ENCODE measurements at regions not wholly inside any gene's neighbourhood (a gene's known extent, or its start where the extent isn't known, plus 50 kb on each side); places are given as distances from the start of the nearest gene placed in this dataset.

- DNase-seq (ENCODE audit: low read depth in 4 of 4, low spot score in 3 of 4): no peak
These were observed 80.0 kb upstream of the FRMD1 start for GRCh38 chr6:168158980-168159349.

- DNase-seq (ENCODE audit: low read depth in 4 of 4, low spot score in 3 of 4): no peak
These were observed 79.4 kb upstream of the FRMD1 start for GRCh38 chr6:168158213-168158979.

GRCh38 chr6:168157272-168158212, 78.5 kb upstream of the FRMD1 start:
- peak in 3 of 4 donors; percentile 31 to 67 (median 47) for DNase-seq (ENCODE audit: low read depth in 4 of 4, low spot score in 3 of 4)

- no peak for DNase-seq (ENCODE audit: low read depth in 4 of 4, low spot score in 3 of 4)
These were observed 77.8 kb upstream of the FRMD1 start for GRCh38 chr6:168156742-168157265.

GRCh38 chr6:168155821-168156741, 77.1 kb upstream of the FRMD1 start:
- DNase-seq (ENCODE audit: low read depth in 4 of 4, low spot score in 3 of 4): no peak

GRCh38 chr6:168155193-168155592, 76.2 kb upstream of the FRMD1 start:
- no peak for DNase-seq (ENCODE audit: low read depth in 4 of 4, low spot score in 3 of 4)

GRCh38 chr6:168154263-168154917, 75.4 kb upstream of the FRMD1 start:
- no peak for DNase-seq (ENCODE audit: low read depth in 4 of 4, low spot score in 3 of 4)

GRCh38 chr6:168153553-168153952, 74.5 kb upstream of the FRMD1 start:
- DNase-seq (ENCODE audit: low read depth in 4 of 4, low spot score in 3 of 4): no peak

GRCh38 chr6:168152980-168153379, 74.0 kb upstream of the FRMD1 start:
- no peak for DNase-seq (ENCODE audit: low read depth in 4 of 4, low spot score in 3 of 4)

GRCh38 chr6:168152306-168152963, 73.4 kb upstream of the FRMD1 start:
- DNase-seq (ENCODE audit: low read depth in 4 of 4, low spot score in 3 of 4): no peak

- no peak for DNase-seq (ENCODE audit: low read depth in 4 of 4, low spot score in 3 of 4)
These were observed 71.7 kb upstream of the FRMD1 start for GRCh38 chr6:168150551-168151320.

GRCh38 chr6:168149015-168149414, 70.0 kb upstream of the FRMD1 start:
- no peak for DNase-seq (ENCODE audit: low read depth in 4 of 4, low spot score in 3 of 4)

GRCh38 chr6:168148231-168148849, 69.3 kb upstream of the FRMD1 start:
- no peak for DNase-seq (ENCODE audit: low read depth in 4 of 4, low spot score in 3 of 4)

- no peak for DNase-seq (ENCODE audit: low read depth in 4 of 4, low spot score in 3 of 4)
These were observed 68.3 kb upstream of the FRMD1 start for GRCh38 chr6:168147205-168147738.

GRCh38 chr6:168145747-168146596, 67.0 kb upstream of the FRMD1 start:
- no peak for DNase-seq (ENCODE audit: low read depth in 4 of 4, low spot score in 3 of 4)

- no peak for DNase-seq (ENCODE audit: low read depth in 4 of 4, low spot score in 3 of 4)
These were observed 60.1 kb upstream of the FRMD1 start for GRCh38 chr6:168139121-168139520.

- DNase-seq (ENCODE audit: low read depth in 4 of 4, low spot score in 3 of 4): no peak
These were observed 59.4 kb upstream of the FRMD1 start for GRCh38 chr6:168138436-168138835.
